PC-9 (cell line): ENCODE measurements at regions not wholly inside any gene's neighbourhood (a gene's known extent, or its start where the extent isn't known, plus 50 kb on each side); places are given as distances from the start of the nearest gene placed in this dataset.

Source experiments
- BruUV-seq: library from RNA; stranded (reverse); fragments of 400-500 nt; replicated peaks from 2 replicates; lab custom pipeline; 2021; lab: Mats Ljungman, UMichigan
- CTCF ChIA-PET: fragments of 300-600 bp; sonication (Branson Sonifier 250); formaldehyde crosslinking; loops from one replicate; lab custom pipeline; 2022; ENCODE audit warnings: antibody characterized with exemption; lab: Charles Lee
- POLR2A ChIA-PET: fragments of 300-600 bp; sonication (Branson Sonifier 250); formaldehyde crosslinking; loops from one replicate; lab custom pipeline; 2022; ENCODE audit warnings: antibody characterized with exemption; ENCODE audit not compliant: unreplicated experiment; lab: Charles Lee
- DNase-seq, 2 experiments: peaks; one replicate each; pipeline versions ENCODE4 v3.0.0 to v3.0.0-alpha.2; 2015 to 2022; ENCODE audit warnings: mixed read lengths in 1 of 2
- H2AFZ ChIP-seq: fragments of 200-600 bp; sonication (generic); 2 replicates; pipeline ENCODE4 v1.8.1; 2017; ENCODE audit warnings: antibody characterized with exemption
- H3F3A ChIP-seq: fragments of 200-600 bp; sonication (generic); 2 replicates; pipeline ENCODE4 v1.8.1; 2017; ENCODE audit warnings: antibody characterized with exemption, mild to moderate bottlenecking, low read depth; ENCODE audit not compliant: insufficient read depth
- H3K27ac ChIP-seq: fragments of 200-600 bp; sonication (generic); 2 replicates; pipeline ENCODE4 v1.6.1; 2016; ENCODE audit warnings: mixed run types
- H3K27me3 ChIP-seq: fragments of 200-600 bp; sonication (generic); 2 replicates; pipeline ENCODE4 v1.6.1; 2016; ENCODE audit warnings: low read depth, mixed run types; ENCODE audit not compliant: insufficient read depth
- H3K36me3 ChIP-seq: fragments of 200-600 bp; sonication (generic); 2 replicates; pipeline ENCODE4 v1.6.1; 2016; ENCODE audit warnings: low read depth, mixed run types
- H3K4me1 ChIP-seq: fragments of 200-600 bp; sonication (generic); replicated peaks from 2 replicates; pipeline ENCODE4 v1.6.1; 2016; ENCODE audit warnings: mixed run types; ENCODE audit not compliant: insufficient read depth
- H3K4me2 ChIP-seq: fragments of 200-600 bp; sonication (generic); 2 replicates; pipeline ENCODE4 v1.6.1; 2017; ENCODE audit warnings: mixed run types
- H3K4me3 ChIP-seq: fragments of 200-600 bp; sonication (generic); 2 replicates; pipeline ENCODE4 v1.6.1; 2016; ENCODE audit warnings: mixed run types
- H3K79me2 ChIP-seq: fragments of 200-600 bp; sonication (generic); 2 replicates; pipeline ENCODE4 v1.6.1; 2017; ENCODE audit warnings: low read depth, mixed run types
- H3K9me2 ChIP-seq: fragments of 200-600 bp; sonication (generic); 2 replicates; pipeline ENCODE4 v1.8.1; 2017; ENCODE audit warnings: mild to moderate bottlenecking; ENCODE audit not compliant: insufficient read depth
- H3K9me3 ChIP-seq: fragments of 200-600 bp; sonication (generic); 2 replicates; pipeline ENCODE4 v1.8.1; 2016; ENCODE audit warnings: low read depth; ENCODE audit not compliant: insufficient read depth
- H4K20me1 ChIP-seq: fragments of 200-600 bp; sonication (generic); 2 replicates; pipeline ENCODE4 v1.8.1; 2017; ENCODE audit not compliant: insufficient read depth
- EZH2 ChIP-seq: fragments of 200-600 bp; sonication (generic); IDR thresholded peaks from 2 replicates; pipeline ENCODE4 v1.8.0; 2017; ENCODE audit warnings: antibody characterized with exemption, low read depth
- intact Hi-C: fragments of 100-400 bp; cut with micrococcal nuclease; formaldehyde crosslinking; loops from one replicate; pipeline ENCODE4 v1.10.0; 2022; ENCODE audit not compliant: unreplicated experiment
- TF ChIP-seq, protein P1 (sequence below): fragments of 200-600 bp; sonication (generic); conservative IDR thresholded peaks from 2 replicates; pipeline ENCODE4 v1.6.1; 2017; ENCODE audit warnings: mixed run types, antibody characterized with exemption, mild to moderate bottlenecking, moderate library complexity

DNA sequence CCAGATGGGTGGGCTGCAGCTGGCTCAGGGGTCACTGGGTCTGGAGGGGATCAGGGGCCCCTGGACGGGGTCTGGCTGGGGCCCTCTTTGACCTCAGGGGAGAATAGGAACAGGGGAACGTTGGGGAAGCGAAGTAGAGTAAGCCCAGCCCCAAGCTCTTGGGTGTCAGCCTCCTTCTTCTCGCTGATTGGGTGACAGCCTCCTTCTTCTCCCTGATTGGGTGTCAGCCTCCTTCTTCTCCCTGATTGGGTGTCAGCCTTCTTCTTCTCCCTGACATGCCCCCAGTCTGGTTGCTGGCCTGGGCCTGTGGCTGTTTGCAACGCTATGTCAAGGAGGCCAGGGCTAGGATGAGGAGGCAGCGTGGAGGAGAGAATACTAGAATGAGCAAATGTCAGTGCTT, 76.7 kb upstream of the CASZ1 start:
- TF ChIP-seq, protein P1, sequence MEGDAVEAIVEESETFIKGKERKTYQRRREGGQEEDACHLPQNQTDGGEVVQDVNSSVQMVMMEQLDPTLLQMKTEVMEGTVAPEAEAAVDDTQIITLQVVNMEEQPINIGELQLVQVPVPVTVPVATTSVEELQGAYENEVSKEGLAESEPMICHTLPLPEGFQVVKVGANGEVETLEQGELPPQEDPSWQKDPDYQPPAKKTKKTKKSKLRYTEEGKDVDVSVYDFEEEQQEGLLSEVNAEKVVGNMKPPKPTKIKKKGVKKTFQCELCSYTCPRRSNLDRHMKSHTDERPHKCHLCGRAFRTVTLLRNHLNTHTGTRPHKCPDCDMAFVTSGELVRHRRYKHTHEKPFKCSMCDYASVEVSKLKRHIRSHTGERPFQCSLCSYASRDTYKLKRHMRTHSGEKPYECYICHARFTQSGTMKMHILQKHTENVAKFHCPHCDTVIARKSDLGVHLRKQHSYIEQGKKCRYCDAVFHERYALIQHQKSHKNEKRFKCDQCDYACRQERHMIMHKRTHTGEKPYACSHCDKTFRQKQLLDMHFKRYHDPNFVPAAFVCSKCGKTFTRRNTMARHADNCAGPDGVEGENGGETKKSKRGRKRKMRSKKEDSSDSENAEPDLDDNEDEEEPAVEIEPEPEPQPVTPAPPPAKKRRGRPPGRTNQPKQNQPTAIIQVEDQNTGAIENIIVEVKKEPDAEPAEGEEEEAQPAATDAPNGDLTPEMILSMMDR = no peak
- no peak for TF ChIP-seq EZH2
- H3F3A ChIP-seq = no peaks in the 10 kb centered on the region
- no peaks in the 10 kb centered on the region for H3K27me3 ChIP-seq
- DNase-seq = no peak
- H3K4me3 ChIP-seq = no peak overlapping the region
- H2AFZ ChIP-seq = no peak overlapping the region
- H3K4me2 ChIP-seq = no peak overlapping the region
- no peaks in the 10 kb centered on the region for H3K4me1 ChIP-seq
- no peaks in the 10 kb centered on the region for H3K9me2 ChIP-seq
- no peaks in the 10 kb centered on the region for H3K9me3 ChIP-seq
- POLR2A ChIA-PET = interaction anchor here (0.6 kb wide), 1 partner anchor 20 kb away, joined by 4 read pairs; no protein-coding TSS in a partner anchor
- BruUV-seq = no TSS peak
- no peaks in the 10 kb centered on the region for H4K20me1 ChIP-seq
- CTCF ChIA-PET = no interaction called here
- no peaks in the 10 kb centered on the region for H3K79me2 ChIP-seq
- intact Hi-C loops = no loop called here
- no peaks in the 10 kb centered on the region for H3K36me3 ChIP-seq
- H3K27ac ChIP-seq = no peak overlapping the region

DNA sequence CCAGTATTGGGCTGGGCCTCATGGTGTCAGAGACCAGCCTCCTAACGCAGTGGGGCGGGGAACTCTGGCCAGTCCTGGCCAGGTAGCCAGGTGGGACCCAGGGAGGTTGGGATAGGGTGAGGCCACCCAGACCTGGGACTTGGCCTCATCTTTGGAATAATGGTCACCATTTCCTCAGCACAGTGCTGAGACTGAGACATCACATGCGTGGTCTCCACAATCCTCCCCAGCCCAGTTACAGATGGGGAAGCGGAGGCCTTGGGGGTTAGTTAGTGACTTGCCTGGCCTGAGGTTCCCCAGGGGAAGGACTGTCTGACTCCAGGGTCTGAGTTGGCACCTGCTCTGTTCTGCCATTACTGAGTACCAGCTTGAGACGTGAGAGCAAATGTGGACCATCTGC, 77.9 kb upstream of the CASZ1 start:
- DNase-seq = no peak

DNA sequence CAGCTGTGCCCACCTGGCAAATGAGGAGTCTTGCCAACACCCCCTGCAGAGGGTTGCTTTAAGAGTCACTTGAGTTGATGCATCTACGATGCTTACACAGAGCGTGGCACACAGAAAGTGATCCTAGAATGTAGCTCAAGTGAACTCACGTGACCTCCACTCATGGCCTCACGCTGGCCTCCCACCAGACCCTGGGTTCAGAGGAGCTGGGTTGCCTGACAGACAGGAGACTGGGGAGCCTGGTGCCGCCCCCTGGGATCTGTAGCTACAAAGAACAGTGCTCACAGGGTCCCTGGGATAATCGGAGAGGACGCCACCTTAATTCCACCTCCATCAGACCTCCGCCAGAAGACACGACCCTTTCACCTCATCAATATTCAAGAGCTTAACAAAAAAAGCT, 81.4 kb upstream of the CASZ1 start:
- Histone ChIP-seq H3K4me3 (no peak overlapping the region), H3K27ac (no peak overlapping the region), H3F3A (no peaks in the 10 kb centered on the region), H3K9me3 (no peaks in the 10 kb centered on the region), H3K4me1 (no peaks in the 10 kb centered on the region), H3K36me3 (no peaks in the 10 kb centered on the region), H4K20me1 (no peaks in the 10 kb centered on the region), H3K4me2 (no peak overlapping the region), H2AFZ (no peak overlapping the region), H3K27me3 (no peaks in the 10 kb centered on the region), H3K79me2 (no peaks in the 10 kb centered on the region), H3K9me2 (no peaks in the 10 kb centered on the region)
- no peak for DNase-seq
- TF ChIP-seq, protein P1 = no peak
- no peak for TF ChIP-seq EZH2
- intact Hi-C loops = no loop called here
- BruUV-seq = no TSS peak
- POLR2A ChIA-PET = no interaction called here
- CTCF ChIA-PET = no interaction called here

More for the DNA sequence above, 77.9 kb upstream of the CASZ1 start:
- H3K27ac ChIP-seq = no peak overlapping the region
- no peaks in the 10 kb centered on the region for H3K36me3 ChIP-seq
- no peaks in the 10 kb centered on the region for H3K4me1 ChIP-seq
- no peak overlapping the region for H3K4me2 ChIP-seq
- TF ChIP-seq, protein P1 = no peak
- TF ChIP-seq EZH2 = no peak
- POLR2A ChIA-PET = no interaction called here
- H4K20me1 ChIP-seq = no peaks in the 10 kb centered on the region
- no peaks in the 10 kb centered on the region for H3K27me3 ChIP-seq
- no peaks in the 10 kb centered on the region for H3F3A ChIP-seq
- no peaks in the 10 kb centered on the region for H3K9me2 ChIP-seq
- H2AFZ ChIP-seq = no peak overlapping the region
- H3K4me3 ChIP-seq = no peak overlapping the region
- H3K79me2 ChIP-seq = no peaks in the 10 kb centered on the region
- no TSS peak for BruUV-seq
- no peaks in the 10 kb centered on the region for H3K9me3 ChIP-seq
- CTCF ChIA-PET = no interaction called here
- intact Hi-C loops = no loop called here
